HG03060 (cell line): ENCODE measurements at regions not wholly inside any gene's neighbourhood (a gene's known extent, or its start where the extent isn't known, plus 50 kb on each side); places are given as distances from the start of the nearest gene placed in this dataset.

Experiments
- ATAC-seq: cut with Tn5 transposase; IDR thresholded peaks from one replicate; pipeline ENCODE4 v1.9.1; 2021; ENCODE audit warnings: low read depth, moderate number of reproducible peaks; ENCODE audit not compliant: unreplicated experiment

DNA sequence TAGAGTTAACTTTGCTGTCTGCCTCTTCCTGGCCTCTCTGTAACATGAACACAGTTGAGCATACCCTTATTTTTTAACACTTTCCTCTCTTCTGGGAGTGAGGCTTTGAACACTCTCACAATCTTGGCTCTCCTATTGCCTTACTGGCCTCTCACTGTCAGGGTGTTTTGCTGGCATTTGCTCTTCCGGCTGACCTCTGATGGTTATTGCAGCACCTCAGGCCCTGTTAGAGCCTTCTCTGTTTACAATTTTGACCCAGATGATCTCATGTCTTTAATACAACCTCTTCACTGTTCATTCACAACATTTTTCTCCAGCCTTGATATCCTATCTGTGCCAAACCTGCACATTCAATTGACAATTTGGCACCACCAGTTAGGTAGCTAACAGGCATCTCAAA lies 357.8 kb upstream of the USP15 start:
- ATAC-seq, result no peak

DNA sequence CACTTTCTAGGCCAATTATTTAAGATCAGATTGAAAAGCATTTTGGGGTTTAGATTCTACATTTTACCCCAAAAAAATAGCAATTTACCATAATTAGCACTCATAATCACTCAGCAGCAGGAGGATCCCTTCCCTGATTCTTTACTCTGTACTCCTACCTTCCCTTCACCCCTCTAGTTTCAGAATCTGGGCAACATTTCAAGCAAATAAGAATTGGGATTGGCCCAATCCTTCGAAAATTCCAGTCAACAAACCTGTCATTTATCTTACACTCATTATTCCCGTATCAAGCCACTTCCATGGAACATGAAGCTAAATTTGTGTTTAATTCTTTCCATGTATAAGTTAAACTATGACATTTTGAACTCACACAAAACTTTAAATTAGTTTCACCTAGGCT lies 349.1 kb upstream of the USP15 start:
- ATAC-seq, result no peak

DNA sequence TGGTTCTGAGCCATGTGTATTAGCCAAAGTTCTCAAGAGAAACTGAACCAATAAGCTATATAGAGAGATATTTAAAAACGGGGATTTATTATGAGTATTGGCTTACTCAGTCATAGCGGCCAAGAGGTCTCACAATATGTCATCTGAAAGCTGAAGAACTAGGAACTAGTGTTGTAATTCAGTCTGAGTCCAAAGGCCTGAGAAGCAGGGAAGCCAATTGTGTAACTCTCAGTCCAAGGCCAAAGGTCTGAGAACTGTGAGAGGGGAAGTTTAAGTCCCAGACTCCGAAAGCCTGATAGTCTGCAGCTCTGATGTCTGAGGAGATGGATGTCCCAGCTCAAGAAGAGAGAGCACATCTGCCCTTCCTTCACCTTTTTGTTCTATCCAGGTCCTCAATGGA lies 344.8 kb upstream of the USP15 start:
- no peak for ATAC-seq

DNA sequence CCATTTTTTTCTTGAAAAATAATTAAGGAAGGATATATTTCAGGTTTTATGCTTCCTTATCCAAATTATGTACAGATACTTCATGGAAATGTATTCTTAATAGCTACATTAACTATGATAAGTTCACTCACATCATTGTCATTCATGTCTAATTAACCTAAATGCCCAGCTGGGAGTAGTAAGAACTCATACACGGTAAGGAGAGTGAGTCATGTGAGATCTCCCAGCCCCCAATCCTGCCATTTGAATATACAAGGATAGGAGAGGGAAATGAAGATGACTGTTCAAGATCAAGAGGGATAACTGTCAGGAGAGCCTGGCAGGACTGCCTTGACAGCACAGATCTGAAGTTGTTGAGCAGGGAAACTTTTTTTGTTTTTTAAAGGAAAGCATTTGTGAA lies 343.4 kb upstream of the USP15 start:
- no peak for ATAC-seq

DNA sequence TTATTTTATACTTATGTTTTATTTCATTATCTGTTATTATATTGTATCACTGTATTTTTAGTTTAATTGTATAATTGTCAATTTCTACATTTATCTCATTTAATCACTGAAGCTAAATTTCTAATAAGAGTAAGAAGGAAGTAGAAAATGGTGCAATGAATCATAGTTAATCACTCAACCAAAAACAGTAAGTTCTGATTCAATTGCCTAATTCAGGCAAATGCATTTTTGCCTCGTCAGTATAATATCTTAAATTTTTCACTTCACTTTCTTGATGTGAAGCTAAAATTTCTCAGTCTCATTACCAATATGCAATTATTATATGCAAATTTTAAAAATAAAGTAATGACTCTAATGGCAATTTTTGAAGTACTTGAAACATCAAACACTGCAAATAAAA lies 340.5 kb upstream of the USP15 start:
- no peak for ATAC-seq

DNA sequence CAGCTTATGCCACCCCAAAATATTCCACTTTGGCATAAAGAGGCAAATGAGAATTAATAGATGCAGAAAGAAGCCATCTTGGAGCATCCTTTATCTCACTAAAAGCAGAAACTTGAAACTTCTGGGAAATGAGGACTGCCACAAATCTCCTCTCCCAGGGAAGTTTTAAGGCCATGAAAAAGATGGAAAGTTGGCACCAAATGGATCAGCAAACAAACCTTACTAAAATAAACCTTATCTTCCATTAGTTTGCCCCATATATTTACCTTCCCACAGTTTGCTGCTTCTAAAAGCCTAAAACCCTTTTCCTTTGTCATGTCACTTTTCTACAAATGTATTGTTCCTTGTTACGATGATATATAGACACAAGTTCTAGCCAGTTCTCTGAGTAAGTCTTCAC lies 340.0 kb upstream of the USP15 start:
- ATAC-seq, result no peak

DNA sequence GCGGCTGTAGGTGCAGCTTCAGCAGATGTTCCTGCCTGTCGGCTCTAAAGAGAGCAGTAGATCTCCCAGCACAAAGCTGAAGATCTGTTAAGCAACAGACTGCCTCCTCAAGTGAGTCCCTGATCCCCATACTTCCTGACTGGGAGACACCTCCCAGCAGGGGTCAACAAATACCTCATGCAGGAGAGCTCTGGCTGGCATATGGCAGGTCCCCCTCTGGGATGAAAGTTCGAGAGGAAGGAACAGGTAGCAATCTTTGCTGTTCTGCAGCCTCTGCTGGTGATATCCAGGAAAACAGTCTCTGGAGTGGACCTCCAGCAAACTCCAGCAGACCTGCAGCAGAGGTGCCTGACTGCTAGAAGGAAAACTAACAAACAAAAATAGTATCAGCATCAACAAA lies 337.1 kb upstream of the USP15 start:
- ATAC-seq, result no peak

DNA sequence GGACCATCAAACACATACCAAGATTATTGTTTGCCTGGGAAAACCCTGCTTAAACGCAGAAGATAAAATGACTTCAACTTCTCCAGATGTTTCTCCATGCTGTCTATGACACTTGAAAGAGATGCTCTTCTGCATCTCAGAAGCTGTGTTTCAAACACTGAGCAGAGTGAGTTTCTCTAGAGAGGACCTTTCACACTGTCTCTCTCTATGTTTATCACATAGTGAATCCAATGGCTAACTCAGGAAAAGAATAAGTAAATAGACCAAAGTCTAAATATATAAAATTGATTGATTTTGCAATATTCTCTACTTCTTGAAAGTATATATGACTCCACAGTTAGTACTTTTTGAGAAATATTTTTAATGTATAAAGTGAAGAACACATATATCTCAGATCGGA lies 325.6 kb upstream of the USP15 start:
- ATAC-seq, result no peak

DNA sequence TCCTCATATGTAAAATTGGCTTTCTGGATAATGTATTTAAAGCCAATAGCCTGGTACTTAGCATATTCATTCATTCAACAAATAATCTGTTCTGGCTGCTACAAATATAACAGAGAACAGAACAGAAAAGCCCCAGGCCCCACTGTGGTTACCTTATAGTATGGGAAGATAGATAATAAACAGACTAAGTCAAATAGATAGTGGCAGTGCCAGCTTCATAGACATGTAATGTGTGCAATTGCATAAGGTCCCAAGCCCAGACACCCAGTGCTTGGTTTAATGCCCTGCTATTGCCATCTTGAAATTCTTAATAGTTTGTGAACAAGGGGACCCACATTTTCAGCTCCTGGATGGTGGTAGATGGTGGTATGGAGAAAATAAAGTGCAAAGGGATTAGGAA lies 320.2 kb upstream of the USP15 start:
- ATAC-seq, result no peak

DNA sequence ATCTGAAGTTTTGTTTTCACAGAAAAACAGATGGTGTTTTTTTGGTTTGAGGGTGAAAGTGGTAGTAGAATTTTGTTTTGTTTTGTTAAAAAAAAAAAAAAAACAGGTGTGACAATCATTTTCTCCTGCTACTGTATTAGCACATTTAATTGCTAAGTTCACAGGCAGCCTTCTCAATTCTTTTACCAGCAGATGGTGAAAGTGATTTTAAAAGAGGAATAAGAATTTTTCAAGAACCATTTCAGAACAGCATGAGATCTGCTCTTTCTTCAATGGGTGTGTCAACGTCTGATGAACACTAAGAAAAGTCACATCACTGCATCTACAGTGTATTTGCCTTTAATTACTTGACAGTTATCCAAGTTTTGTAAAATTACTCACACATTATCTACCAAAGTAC lies 303.7 kb upstream of the USP15 start:
- no peak for ATAC-seq

DNA sequence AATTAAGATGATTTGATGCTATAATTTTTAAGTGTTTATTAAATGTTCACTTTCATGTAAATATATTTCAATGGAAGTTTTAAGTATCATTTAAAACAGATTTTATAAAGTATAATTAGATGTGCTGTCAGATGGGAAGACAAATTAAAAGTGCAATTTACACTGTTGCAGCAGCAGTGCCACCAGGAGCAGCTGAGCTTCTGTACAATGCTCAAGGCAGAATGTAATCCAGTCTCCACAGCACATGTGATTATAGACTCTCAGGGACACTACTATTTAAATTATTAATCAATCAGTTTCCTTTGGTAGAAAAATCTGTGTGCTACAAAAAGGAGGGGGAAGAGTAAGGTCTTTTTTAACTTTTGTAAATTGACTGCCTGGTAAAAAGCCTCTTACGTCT lies 285.7 kb upstream of the USP15 start:
- no peak for ATAC-seq

DNA sequence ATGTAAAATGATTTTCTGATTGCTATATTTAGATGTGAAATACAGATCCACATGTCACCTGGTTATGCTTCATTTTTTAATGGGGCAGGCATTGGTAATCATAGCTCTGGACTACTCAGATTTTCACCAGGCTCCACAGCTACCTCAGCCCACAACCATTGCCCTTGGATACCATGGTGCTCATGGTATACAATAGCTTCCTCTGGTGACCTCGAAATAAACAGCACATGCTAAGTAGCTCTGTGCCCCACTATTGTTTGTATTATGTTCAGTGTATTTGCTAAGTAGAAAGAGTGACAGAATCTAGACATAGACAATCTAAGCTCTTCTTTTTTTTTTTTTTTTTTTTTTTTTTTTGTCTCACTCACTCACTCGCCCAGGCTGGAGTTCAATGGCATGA lies 274.4 kb upstream of the USP15 start:
- ATAC-seq, result no peak

DNA sequence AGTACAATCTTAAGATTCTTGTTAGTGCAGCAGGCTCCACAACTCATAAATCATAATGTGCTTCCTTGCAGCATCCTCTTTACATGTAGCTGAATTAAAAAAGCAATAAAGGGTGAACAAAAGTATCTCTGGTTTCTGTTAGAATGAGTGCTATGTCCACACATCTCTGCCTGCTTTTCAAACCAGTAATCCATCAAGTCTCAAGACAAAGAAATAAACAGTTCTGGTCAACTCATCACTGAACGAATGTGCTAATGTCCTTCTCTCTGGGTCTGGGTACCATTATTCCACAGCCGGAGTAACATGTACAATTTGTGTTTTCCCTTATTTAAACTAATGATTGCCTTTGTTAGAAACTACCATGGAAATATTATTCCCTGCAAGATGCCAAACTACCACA lies 273.0 kb upstream of the USP15 start:
- ATAC-seq, result no peak

DNA sequence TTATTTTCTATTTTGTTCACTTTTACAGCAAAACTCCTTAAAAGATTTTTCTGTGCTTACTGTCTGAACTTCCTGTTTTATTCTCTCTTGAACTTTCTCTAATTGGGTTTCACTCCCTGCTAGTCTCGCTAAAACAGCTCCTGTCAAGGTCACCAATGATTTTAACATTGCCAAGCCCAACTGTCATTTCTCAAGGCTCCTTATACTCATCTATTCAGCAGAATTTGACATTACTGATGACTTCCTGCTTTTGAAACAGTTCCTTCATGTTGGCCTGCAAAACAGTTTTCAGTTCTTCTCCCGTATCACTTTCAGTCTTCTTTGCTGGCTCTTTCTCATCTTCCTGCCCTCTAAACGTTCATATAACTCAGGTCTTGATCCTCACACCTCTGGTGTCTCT lies 268.5 kb upstream of the USP15 start:
- no peak for ATAC-seq

DNA sequence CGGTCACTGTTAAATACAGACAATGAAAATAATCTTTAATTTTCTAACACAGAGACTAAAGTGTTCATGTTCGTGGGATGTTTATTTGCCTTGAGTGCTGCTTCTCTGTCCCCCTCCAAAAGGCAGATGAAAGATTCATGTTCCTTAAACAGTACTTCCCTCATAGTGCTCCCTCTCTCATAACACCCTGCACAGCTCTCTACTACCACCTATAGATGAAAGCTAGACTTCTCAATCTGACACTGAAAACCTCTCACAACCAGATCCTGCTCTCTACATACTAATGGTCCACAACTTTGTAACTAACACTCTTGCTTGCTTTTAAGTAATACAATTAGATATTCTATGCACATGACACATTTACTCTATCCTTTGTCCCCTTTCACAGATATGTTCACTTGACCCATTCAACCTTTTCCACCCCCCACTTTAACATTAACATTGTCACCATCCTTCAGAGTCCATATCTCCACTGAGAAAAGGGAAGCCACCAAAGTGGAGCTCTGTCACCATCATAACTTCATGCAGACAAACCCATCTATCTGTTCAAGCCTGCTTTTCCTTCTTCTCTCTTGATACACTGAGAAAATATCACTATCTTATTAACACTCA lies 266.4 kb upstream of the USP15 start:
- ATAC-seq, result no peak

DNA sequence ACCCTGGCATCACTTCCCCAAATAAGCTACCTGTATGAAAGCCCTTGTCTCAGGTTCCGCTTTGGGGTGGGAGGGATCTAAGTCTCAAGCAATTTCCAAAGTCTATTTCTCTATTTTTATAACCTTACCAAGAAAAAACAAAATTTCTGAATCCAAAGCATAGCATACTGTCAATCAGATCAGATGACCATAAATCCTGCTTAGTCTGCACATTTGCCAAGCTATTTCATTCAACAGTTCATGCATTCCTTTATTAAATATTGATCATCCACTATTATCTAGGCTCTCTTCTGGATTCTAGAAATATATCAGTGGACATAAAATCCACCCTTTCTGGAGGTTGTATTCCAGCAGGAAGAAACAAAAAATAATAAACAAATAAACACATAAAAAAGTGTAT lies 263.5 kb upstream of the USP15 start:
- ATAC-seq, result no peak

DNA sequence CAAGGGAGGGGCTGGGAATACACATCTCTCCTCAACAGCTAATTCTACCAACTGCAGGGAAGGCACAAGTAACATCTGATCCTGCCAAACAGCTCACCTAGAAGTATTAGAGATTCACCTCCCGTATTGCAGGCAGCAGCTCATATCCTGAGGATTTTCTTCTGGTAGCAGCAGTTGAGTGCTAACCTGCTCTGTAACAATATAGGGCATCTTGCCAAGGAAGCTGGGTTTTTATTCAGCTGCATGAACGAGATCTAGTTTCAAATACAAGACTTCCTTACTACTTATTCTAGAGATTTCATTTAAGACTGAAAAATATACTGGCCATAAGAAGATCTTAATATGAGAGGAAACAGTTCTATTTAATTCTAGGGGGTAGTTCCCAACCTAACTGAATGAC lies 261.4 kb upstream of the USP15 start:
- no peak for ATAC-seq

DNA sequence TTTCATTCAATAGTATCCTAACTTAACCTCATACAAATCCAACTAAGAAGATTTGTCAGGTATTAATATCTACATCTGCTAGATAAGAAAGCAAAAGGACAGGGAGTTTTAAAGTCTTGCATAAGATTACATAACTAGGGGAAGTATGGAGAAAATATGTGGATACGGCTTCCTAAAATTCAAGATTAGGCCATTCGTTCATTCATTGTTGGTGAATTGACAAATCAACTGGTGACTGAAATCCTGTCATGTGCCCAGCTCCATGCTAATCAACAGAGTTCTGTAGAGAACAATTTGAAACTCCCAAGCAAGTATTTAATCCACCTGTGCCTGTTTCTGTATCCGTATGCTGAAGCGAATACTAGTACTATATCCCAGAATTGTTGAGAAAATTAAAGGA lies 260.9 kb upstream of the USP15 start:
- ATAC-seq, result no peak

DNA sequence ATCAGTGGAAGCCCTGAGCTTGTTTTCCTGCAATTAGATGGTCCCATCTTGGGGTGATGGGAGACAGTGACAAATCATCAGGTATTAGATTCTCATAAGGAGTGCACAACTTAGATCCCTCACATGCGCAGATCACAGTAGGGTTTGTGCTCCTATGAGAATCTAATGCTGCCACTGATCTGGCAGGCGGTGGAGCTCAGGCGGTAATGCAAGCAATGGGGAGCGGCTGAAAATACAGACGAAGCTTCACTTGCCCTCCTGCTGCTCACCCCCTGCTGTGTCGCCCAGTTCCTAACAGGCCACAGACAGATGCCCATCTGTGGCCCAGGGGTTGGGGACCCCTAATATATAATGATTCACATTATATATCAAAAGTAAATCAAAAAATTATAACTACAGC lies 258.8 kb upstream of the USP15 start:
- no peak for ATAC-seq

DNA sequence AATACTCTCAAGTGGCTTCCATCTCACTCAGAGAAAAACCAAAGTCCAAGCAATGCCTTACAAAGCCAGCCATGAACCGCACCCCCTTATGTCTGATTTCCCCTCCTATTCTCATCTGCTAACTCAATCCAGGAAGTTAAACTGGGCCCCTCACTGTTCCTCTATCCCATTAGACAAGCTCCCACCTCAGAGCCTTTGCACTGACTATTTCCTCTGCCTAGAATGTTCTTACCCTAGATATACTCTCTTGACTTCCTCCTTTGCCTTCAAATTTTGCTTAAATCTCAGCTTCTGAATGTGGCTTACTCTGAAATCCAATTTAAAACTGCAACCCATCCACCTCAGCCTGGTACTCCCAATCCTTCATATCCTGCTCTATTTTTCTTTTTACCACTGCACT lies 257.0 kb upstream of the USP15 start:
- ATAC-seq, result no peak

DNA sequence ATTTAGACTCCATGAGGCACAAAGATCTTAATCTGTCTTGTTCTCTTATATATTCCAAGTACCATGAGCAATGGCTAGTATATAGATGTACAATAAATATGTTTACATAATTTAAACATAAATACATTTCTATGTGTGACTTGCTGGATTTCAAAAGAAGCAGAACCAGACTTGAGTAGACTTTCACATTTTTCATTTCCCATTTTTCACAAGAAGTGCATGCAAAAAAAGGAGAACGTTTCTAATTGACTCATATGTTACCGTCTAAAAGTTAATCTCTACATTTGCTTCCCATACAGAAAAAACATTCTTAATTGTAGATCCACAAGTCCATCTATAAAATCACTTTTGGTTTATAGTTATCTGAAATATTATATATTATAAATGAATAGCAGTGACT lies 256.5 kb upstream of the USP15 start:
- no peak for ATAC-seq

DNA sequence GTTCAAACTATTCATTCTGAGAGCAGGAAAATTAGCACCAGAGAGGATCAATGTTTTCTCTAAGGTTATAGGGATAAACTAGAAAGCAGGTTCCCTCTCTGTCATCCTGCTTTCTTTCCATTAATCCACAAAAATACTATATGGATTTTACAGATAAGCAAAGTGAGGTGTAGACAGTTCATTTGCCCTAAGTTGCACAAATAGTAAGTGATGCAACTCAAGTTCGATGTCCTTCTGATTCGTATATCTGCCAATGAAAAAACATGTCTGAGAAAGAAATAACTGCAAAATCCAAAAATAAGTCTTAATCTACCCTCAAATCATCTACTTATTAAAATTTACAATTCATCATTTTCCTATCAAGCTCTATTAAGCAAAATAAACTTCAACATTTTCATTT lies 254.6 kb upstream of the USP15 start:
- no peak for ATAC-seq

DNA sequence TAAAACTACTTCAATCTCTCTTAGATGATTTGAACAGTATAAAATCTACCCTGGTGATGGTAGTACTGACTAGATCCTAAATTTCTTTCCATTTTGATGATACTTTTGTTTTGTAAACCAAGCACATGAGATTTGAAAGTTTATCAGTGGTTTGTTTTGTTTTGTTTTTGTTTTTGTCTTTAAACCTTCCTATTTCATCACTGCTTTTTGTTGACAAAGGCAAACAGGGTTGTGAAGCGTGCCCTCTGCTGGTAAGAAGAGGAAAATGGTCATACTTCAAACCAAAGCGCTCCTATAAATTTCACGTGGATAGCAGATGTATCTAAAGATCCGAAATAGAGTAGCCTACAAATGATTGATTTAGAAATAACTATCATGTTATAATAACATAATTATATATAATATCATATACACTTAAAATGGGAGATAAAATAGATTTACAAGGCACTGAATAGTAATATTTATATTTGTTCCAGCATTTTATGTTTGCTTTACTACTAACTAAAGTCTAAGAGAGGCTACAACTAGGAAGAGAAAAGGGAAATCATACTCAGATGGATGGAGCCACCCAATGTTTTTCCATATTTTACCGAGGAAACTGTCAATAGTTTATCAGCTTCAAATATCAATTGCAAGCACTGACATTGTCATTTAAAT lies 254.0 kb upstream of the USP15 start:
- no peak for ATAC-seq
